Glutamatergic neuron (in vitro differentiated cells): ENCODE measurements at regions not wholly inside any gene's neighbourhood (a gene's known extent, or its start where the extent isn't known, plus 50 kb on each side); places are given as distances from the start of the nearest gene placed in this dataset.

Experiments
- DNase-seq: peaks from one replicate; pipeline ENCODE4 v3.0.0; 2022
- H3K27ac Mint-ChIP-seq: one replicate; pipeline ENCODE4 v1.8.0; 2020; ENCODE audit warnings: mild to moderate bottlenecking, mixed read lengths, inconsistent platforms; ENCODE audit not compliant: unreplicated experiment
- H3K27me3 Mint-ChIP-seq: one replicate; pipeline ENCODE4 v1.8.0; 2020; ENCODE audit warnings: mild to moderate bottlenecking, moderate library complexity, mixed read lengths, inconsistent platforms; ENCODE audit not compliant: unreplicated experiment
- H3K36me3 Mint-ChIP-seq: one replicate; pipeline ENCODE4 v1.8.0; 2020; ENCODE audit warnings: mild to moderate bottlenecking, mixed read lengths, inconsistent platforms; ENCODE audit not compliant: unreplicated experiment
- H3K4me1 Mint-ChIP-seq: one replicate; pipeline ENCODE4 v1.8.0; 2020; ENCODE audit warnings: mild to moderate bottlenecking, low read depth, mixed read lengths, inconsistent platforms; ENCODE audit not compliant: unreplicated experiment
- H3K4me3 Mint-ChIP-seq: one replicate; pipeline ENCODE4 v1.8.0; 2020; ENCODE audit warnings: mild to moderate bottlenecking, mixed read lengths, inconsistent platforms; ENCODE audit not compliant: unreplicated experiment
- H3K9me3 Mint-ChIP-seq: one replicate; pipeline ENCODE4 v1.8.0; 2020; ENCODE audit warnings: mild to moderate bottlenecking, moderate library complexity, mixed read lengths, inconsistent platforms; ENCODE audit not compliant: unreplicated experiment
- CTCF ChIP-seq: fragments of 200-600 bp; sonication (generic); IDR thresholded peaks from one replicate; pipeline ENCODE4 v1.5.0; 2021; ENCODE audit not compliant: partially characterized antibody, unreplicated experiment

- Mint-ChIP-seq H3K4me3 (no peak overlapping the region), H3K36me3 (no peaks in the 10 kb centered on the region), H3K9me3 (peaks cover 2% of the 10 kb centered on the region), H3K4me1 (peaks cover 6% of the 10 kb centered on the region), H3K27ac (no peak overlapping the region), H3K27me3 (no peaks in the 10 kb centered on the region)
- no peak for DNase-seq
- no peak for TF ChIP-seq CTCF
Observed at GRCh38 chr10:64090865-64091264, 569.7 kb downstream of the REEP3 start.

- Mint-ChIP-seq H3K4me1 (peaks cover 2% of the 10 kb centered on the region), H3K36me3 (no peaks in the 10 kb centered on the region), H3K9me3 (no peaks in the 10 kb centered on the region), H3K27me3 (no peaks in the 10 kb centered on the region), H3K4me3 (no peak overlapping the region), H3K27ac (no peak overlapping the region)
- peak; percentile 18 for DNase-seq
- no peak for TF ChIP-seq CTCF
Observed at GRCh38 chr10:64091897-64092296, 570.7 kb downstream of the REEP3 start.

- Mint-ChIP-seq H3K27me3 (no peaks in the 10 kb centered on the region), H3K4me3 (no peak overlapping the region), H3K27ac (no peak overlapping the region), H3K4me1 (no peaks in the 10 kb centered on the region), H3K36me3 (no peaks in the 10 kb centered on the region), H3K9me3 (no peaks in the 10 kb centered on the region)
- no peak for DNase-seq
- no peak for TF ChIP-seq CTCF
Observed at GRCh38 chr10:64093304-64093703, 572.1 kb downstream of the REEP3 start.

- DNase-seq: no peak
- Mint-ChIP-seq H3K27me3 (no peaks in the 10 kb centered on the region), H3K9me3 (no peaks in the 10 kb centered on the region), H3K27ac (no peak overlapping the region), H3K4me1 (no peaks in the 10 kb centered on the region), H3K36me3 (no peaks in the 10 kb centered on the region), H3K4me3 (no peak overlapping the region)
- TF ChIP-seq CTCF: no peak
Observed at GRCh38 chr10:64093946-64094535, 572.8 kb downstream of the REEP3 start.

- DNase-seq: no peak
- Mint-ChIP-seq H3K27me3 (no peaks in the 10 kb centered on the region), H3K4me1 (no peaks in the 10 kb centered on the region), H3K36me3 (no peaks in the 10 kb centered on the region), H3K9me3 (no peaks in the 10 kb centered on the region), H3K4me3 (no peak overlapping the region), H3K27ac (no peak overlapping the region)
- TF ChIP-seq CTCF: no peak
Observed at GRCh38 chr10:64096941-64097340, 575.7 kb downstream of the REEP3 start.
